Testis (tissue), 2 donors: ENCODE measurements at regions not wholly inside any gene's neighbourhood (a gene's known extent, or its start where the extent isn't known, plus 50 kb on each side); places are given as distances from the start of the nearest gene placed in this dataset.

Experiments used
- POLR2A ChIP-seq: fragments of 450-650 bp; IDR thresholded peaks from one replicate; pipeline ENCODE4 v1.6.1; 2017; ENCODE audit warnings: antibody characterized with exemption, mild to moderate bottlenecking, moderate library complexity
- TF ChIP-seq, protein P1 (sequence below), 3 experiments: fragments of 450-650 bp in 2 of 3; fragments of 200-600 bp in 1 of 3; sonication (generic) in 1 of 3; IDR thresholded peaks; one replicate each; pipeline ENCODE4 v1.5.1; 2016 to 2019; ENCODE audit warnings: antibody characterized with exemption in 3 of 3, mild to moderate bottlenecking in 2 of 3, moderate library complexity in 1 of 3

- TF ChIP-seq, protein P1, sequence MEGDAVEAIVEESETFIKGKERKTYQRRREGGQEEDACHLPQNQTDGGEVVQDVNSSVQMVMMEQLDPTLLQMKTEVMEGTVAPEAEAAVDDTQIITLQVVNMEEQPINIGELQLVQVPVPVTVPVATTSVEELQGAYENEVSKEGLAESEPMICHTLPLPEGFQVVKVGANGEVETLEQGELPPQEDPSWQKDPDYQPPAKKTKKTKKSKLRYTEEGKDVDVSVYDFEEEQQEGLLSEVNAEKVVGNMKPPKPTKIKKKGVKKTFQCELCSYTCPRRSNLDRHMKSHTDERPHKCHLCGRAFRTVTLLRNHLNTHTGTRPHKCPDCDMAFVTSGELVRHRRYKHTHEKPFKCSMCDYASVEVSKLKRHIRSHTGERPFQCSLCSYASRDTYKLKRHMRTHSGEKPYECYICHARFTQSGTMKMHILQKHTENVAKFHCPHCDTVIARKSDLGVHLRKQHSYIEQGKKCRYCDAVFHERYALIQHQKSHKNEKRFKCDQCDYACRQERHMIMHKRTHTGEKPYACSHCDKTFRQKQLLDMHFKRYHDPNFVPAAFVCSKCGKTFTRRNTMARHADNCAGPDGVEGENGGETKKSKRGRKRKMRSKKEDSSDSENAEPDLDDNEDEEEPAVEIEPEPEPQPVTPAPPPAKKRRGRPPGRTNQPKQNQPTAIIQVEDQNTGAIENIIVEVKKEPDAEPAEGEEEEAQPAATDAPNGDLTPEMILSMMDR (IDR thresholded peaks at IDR 0.05): no peak
- TF ChIP-seq POLR2A: no peak
These were observed 141.5 kb downstream of the AACS start for GRCh38 chr12:125206711-125207110.
